Bronchial epithelial cell (primary cell): ENCODE measurements at regions not wholly inside any gene's neighbourhood (a gene's known extent, or its start where the extent isn't known, plus 50 kb on each side); places are given as distances from the start of the nearest gene placed in this dataset.

ENCODE experiments used
- DNase-seq: peaks from one replicate; pipeline ENCODE4 v3.0.0-alpha.2; 2010; ENCODE audit warnings: low read depth
- FAIRE-seq: peaks from 2 replicates; lab custom pipeline; 2011; peaks lifted over from hg19 to GRCh38; lab: Jason Lieb, UNC
- H3K27me3 ChIP-seq: 2 replicates; pipeline ENCODE4 v1.5.1; 2011; ENCODE audit warnings: low read length; ENCODE audit not compliant: control insufficient read depth, insufficient read depth
- H3K36me3 ChIP-seq: 2 replicates; pipeline ENCODE4 v1.5.1; 2011; ENCODE audit warnings: low read length; ENCODE audit not compliant: control insufficient read depth, insufficient read depth
- H3K4me3 ChIP-seq: 2 replicates; pipeline ENCODE4 v1.5.1; 2011; ENCODE audit warnings: mild to moderate bottlenecking, low read depth, low read length, control low read depth
- TF ChIP-seq, protein P1 (sequence below): IDR thresholded peaks from 2 replicates; pipeline ENCODE4 v1.5.1; 2011; ENCODE audit warnings: mild to moderate bottlenecking, moderate library complexity, low read length, control low read depth, inconsistent platforms; ENCODE audit not compliant: insufficient read depth, severe bottlenecking

DNA sequence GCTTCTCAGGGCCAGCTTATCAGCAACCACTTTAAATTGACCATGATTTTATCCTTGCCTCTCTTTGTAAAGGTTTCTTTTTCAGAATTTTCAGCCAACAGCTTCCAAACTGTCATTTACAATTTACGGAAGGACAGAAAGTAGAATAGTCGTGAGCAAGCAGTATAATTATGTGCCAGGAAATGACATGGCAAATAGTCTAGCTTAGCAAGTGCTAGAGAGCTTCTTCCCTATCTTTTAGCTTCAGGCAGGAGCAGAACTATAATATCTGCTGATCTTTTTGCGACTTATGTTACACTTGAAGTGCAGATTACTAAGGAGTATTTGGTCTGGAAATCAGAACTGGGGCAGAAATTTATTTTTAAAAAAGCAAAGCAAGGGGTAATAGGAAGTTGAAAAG, 123.0 kb upstream of the AP1S2 start:
- FAIRE-seq = no peak
- TF ChIP-seq, protein P1, sequence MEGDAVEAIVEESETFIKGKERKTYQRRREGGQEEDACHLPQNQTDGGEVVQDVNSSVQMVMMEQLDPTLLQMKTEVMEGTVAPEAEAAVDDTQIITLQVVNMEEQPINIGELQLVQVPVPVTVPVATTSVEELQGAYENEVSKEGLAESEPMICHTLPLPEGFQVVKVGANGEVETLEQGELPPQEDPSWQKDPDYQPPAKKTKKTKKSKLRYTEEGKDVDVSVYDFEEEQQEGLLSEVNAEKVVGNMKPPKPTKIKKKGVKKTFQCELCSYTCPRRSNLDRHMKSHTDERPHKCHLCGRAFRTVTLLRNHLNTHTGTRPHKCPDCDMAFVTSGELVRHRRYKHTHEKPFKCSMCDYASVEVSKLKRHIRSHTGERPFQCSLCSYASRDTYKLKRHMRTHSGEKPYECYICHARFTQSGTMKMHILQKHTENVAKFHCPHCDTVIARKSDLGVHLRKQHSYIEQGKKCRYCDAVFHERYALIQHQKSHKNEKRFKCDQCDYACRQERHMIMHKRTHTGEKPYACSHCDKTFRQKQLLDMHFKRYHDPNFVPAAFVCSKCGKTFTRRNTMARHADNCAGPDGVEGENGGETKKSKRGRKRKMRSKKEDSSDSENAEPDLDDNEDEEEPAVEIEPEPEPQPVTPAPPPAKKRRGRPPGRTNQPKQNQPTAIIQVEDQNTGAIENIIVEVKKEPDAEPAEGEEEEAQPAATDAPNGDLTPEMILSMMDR = no peak
- DNase-seq = no peak
- no peaks in the 10 kb centered on the region for H3K27me3 ChIP-seq
- H3K36me3 ChIP-seq = no peaks in the 10 kb centered on the region
- no peak overlapping the region for H3K4me3 ChIP-seq

DNA sequence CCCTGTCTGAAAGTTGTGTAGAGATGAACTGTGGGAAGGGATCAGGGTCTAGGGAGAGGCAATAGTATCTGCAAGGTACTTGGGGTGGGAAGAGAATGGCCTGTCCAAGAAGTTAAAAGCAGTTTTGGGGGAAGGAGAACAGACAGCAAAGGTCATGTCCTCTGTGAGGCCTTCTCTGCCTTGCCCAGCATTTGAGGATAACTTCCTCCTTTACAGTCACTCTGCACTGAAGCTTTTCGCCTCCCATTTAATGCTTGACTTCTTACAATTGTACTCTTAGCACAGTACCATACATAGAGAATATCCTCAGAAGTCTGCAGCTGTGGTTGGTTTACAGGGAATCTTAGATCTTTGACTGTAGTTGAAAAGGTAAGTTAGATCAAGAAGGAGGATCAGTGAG, 121.8 kb upstream of the AP1S2 start:
- no peak overlapping the region for H3K4me3 ChIP-seq
- H3K36me3 ChIP-seq = no peaks in the 10 kb centered on the region
- no peaks in the 10 kb centered on the region for H3K27me3 ChIP-seq
- DNase-seq (no peak), FAIRE-seq (no peak)
- TF ChIP-seq, protein P1 = no peak

DNA sequence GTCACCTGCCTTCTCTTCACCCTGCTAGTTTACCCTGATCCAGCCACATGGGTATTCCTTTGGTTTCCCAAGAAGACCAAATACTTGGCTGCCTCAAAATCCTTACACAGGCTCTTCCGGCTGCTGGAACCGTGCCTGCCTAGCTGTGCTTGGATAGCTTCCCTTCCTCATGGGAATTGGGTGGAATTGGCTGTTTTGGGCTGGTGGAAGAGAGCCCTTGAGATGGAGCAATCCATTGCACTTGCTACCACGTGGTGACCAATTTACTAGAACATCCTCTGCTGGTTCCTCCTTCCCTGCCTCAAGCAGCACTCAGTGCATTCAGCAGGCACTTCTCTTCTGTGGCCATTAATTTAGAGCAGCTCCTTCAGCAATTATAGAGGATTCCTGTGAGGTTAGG, 119.3 kb upstream of the AP1S2 start:
- no peak overlapping the region for H3K4me3 ChIP-seq
- no peaks in the 10 kb centered on the region for H3K36me3 ChIP-seq
- FAIRE-seq (no peak), DNase-seq (no peak)
- H3K27me3 ChIP-seq = no peaks in the 10 kb centered on the region
- TF ChIP-seq, protein P1 = no peak

DNA sequence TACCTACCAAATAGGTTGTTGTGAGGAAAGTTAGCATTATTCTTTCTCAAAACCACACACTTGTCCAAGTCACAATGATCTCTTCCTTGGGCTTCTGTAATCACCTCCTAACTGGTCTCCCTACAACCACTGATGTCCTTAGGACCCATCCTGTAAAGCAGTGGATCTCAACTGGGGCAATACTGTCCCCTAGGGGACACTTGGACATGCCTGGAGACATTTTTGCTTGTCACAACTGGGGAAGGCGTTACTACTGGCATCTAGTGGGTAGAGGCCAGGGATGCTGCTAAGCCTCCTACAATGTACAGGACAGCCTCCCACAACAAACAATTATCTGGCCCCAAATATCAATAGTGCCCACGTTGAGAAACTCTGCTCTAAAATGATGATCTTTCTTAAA, 118.7 kb upstream of the AP1S2 start:
- H3K36me3 ChIP-seq = no peaks in the 10 kb centered on the region
- H3K4me3 ChIP-seq = no peak overlapping the region
- DNase-seq (peak; percentile 44), FAIRE-seq (no peak)
- no peaks in the 10 kb centered on the region for H3K27me3 ChIP-seq
- TF ChIP-seq, protein P1 = peak; percentile 50

DNA sequence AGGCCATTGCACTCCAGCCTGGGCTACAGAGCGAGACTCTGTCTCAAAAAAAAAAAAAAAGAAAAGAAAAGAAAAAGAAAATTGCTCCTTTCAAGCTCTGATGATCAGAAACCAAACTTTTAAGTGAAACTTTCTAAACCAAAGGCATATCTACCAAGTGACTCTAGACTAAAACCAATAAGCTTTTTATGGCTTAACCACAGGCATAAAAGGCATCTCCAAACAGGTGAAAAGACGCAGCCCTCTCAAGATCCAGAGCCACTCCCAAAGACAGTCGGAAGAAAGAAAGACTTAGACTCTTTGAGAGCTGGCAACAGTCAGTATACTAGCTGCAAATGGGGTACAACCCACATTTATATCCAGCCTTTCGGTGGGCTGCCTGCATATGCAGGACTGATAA, 117.1 kb upstream of the AP1S2 start:
- no peaks in the 10 kb centered on the region for H3K36me3 ChIP-seq
- FAIRE-seq (no peak), DNase-seq (no peak)
- no peak overlapping the region for H3K4me3 ChIP-seq
- no peaks in the 10 kb centered on the region for H3K27me3 ChIP-seq
- TF ChIP-seq, protein P1 = no peak

DNA sequence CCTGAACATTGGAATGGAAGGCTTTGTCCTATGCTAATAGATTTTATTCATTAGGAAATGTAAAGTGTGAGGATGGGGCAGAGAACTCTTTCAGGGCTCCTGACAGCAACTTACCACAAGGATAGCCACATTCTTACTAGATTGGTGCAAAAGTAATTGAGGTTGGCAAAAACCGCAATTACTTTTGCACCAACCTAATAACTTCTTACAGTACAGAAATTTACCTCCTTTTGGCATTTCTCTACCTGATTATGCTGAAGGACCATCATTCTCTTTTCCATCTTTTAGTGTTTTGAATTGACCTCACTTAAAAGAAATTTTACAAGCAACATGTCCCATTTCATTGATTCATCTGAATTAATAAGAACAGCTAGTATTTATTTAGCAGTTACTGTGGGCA, 109.2 kb upstream of the AP1S2 start:
- no peaks in the 10 kb centered on the region for H3K36me3 ChIP-seq
- DNase-seq = no peak
- no peak for FAIRE-seq
- H3K4me3 ChIP-seq = no peak overlapping the region
- H3K27me3 ChIP-seq = no peaks in the 10 kb centered on the region
- TF ChIP-seq, protein P1 = no peak
